Fibroblast of lung (primary cell): ENCODE measurements at regions not wholly inside any gene's neighbourhood (a gene's known extent, or its start where the extent isn't known, plus 50 kb on each side); places are given as distances from the start of the nearest gene placed in this dataset.

ENCODE experiments used
- EZH2 ChIP-seq: IDR thresholded peaks from 2 replicates; pipeline ENCODE4 v1.5.1; 2012; ENCODE audit warnings: low read length, control low read depth, mild to moderate bottlenecking; ENCODE audit errors: missing control alignments
- TF ChIP-seq, protein P1 (sequence below), 2 donors: IDR thresholded peaks in 1 of 2; conservative IDR thresholded peaks in 1 of 2; 1 replicate in 1 of 2; 2 replicates in 1 of 2; pipeline ENCODE4 v1.5.1; 2011 to 2012; ENCODE audit warnings: low read length in 2 of 2, control low read depth in 1 of 2, inconsistent platforms in 1 of 2, low read depth in 1 of 2, mild to moderate bottlenecking in 1 of 2

- TF ChIP-seq, protein P1, sequence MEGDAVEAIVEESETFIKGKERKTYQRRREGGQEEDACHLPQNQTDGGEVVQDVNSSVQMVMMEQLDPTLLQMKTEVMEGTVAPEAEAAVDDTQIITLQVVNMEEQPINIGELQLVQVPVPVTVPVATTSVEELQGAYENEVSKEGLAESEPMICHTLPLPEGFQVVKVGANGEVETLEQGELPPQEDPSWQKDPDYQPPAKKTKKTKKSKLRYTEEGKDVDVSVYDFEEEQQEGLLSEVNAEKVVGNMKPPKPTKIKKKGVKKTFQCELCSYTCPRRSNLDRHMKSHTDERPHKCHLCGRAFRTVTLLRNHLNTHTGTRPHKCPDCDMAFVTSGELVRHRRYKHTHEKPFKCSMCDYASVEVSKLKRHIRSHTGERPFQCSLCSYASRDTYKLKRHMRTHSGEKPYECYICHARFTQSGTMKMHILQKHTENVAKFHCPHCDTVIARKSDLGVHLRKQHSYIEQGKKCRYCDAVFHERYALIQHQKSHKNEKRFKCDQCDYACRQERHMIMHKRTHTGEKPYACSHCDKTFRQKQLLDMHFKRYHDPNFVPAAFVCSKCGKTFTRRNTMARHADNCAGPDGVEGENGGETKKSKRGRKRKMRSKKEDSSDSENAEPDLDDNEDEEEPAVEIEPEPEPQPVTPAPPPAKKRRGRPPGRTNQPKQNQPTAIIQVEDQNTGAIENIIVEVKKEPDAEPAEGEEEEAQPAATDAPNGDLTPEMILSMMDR (conservative IDR thresholded peaks at IDR 0.05 in 1 of 2, IDR thresholded peaks at IDR 0.05 in 1 of 2; ENCODE audit: low read depth in 1 of 2, low read length in 2 of 2) = no peak
- TF ChIP-seq EZH2 = no peak
Measured at GRCh38 chr4:110945600-110945999, 322.7 kb upstream of the PITX2 start.
